HG02610 (cell line): ENCODE measurements at regions not wholly inside any gene's neighbourhood (a gene's known extent, or its start where the extent isn't known, plus 50 kb on each side); places are given as distances from the start of the nearest gene placed in this dataset.

Experiments used
- ATAC-seq: cut with Tn5 transposase; IDR thresholded peaks from one replicate; pipeline ENCODE4 v1.9.1; 2021; ENCODE audit warnings: mild to moderate bottlenecking, moderate library complexity; ENCODE audit not compliant: unreplicated experiment

- ATAC-seq, result no peak
Measured at GRCh38 chr5:39586185-39586584, 161.4 kb upstream of the DAB2 start.

- ATAC-seq, result no peak
Measured at GRCh38 chr5:39584927-39585326, 160.1 kb upstream of the DAB2 start.

- no peak for ATAC-seq
Measured at GRCh38 chr5:39580702-39581453, 156.1 kb upstream of the DAB2 start.

GRCh38 chr5:39579750-39580149 is 155.0 kb upstream of the DAB2 start:
- ATAC-seq, result no peak

GRCh38 chr5:39578887-39579497 is 154.2 kb upstream of the DAB2 start:
- no peak for ATAC-seq

- no peak for ATAC-seq
Measured at GRCh38 chr5:39577529-39577928, 152.7 kb upstream of the DAB2 start.

- ATAC-seq, result no peak
Measured at GRCh38 chr5:39570403-39571027, 145.7 kb upstream of the DAB2 start.

GRCh38 chr5:39569857-39570256 is 145.1 kb upstream of the DAB2 start:
- ATAC-seq, result no peak

GRCh38 chr5:39566891-39567290 is 142.1 kb upstream of the DAB2 start:
- no peak for ATAC-seq

GRCh38 chr5:39566029-39566428 is 141.2 kb upstream of the DAB2 start:
- no peak for ATAC-seq

GRCh38 chr5:39561421-39561820 is 136.6 kb upstream of the DAB2 start:
- no peak for ATAC-seq

- ATAC-seq, result no peak
Measured at GRCh38 chr5:39560726-39561125, 135.9 kb upstream of the DAB2 start.

GRCh38 chr5:39559923-39560322 is 135.1 kb upstream of the DAB2 start:
- no peak for ATAC-seq

GRCh38 chr5:39558541-39558940 is 133.8 kb upstream of the DAB2 start:
- no peak for ATAC-seq

GRCh38 chr5:39555788-39556187 is 131.0 kb upstream of the DAB2 start:
- ATAC-seq, result no peak

GRCh38 chr5:39547553-39548154 is 122.9 kb upstream of the DAB2 start:
- no peak for ATAC-seq

GRCh38 chr5:39544941-39545340 is 120.2 kb upstream of the DAB2 start:
- ATAC-seq, result no peak

GRCh38 chr5:39543335-39543734 is 118.6 kb upstream of the DAB2 start:
- no peak for ATAC-seq

GRCh38 chr5:39542511-39543285 is 117.9 kb upstream of the DAB2 start:
- no peak for ATAC-seq

- no peak for ATAC-seq
Measured at GRCh38 chr5:39541920-39542319, 117.1 kb upstream of the DAB2 start.

- no peak for ATAC-seq
Measured at GRCh38 chr5:39539470-39539869, 114.7 kb upstream of the DAB2 start.
